K562 (cell line): ENCODE measurements at regions not wholly inside any gene's neighbourhood (a gene's known extent, or its start where the extent isn't known, plus 50 kb on each side); places are given as distances from the start of the nearest gene placed in this dataset.

Experiments
- BRCA1 ChIP-seq, 2 experiments: fragments of 450-650 bp in 1 of 2; sonication (generic) in 1 of 2; formaldehyde crosslinking in 1 of 2; IDR thresholded peaks; 2 replicates each; pipeline versions ENCODE4 v1.5.0 to v1.6.1; 2017 to 2020; ENCODE audit warnings: mild to moderate bottlenecking in 1 of 2, missing genetic modification reagents in 1 of 2
- CHCHD3 ChIP-seq: fragments of 250-450 bp; sonication (Bioruptor Pico); IDR thresholded peaks from 2 replicates; pipeline ENCODE4 v2.1.2; 2022; ENCODE audit warnings: mild to moderate bottlenecking
- FOSL1 ChIP-seq: fragments of 200-800 bp; sonication (Bioruptor generic); conservative IDR thresholded peaks from 2 replicates; pipeline ENCODE4 v1.6.1; 2016; ENCODE audit warnings: missing genetic modification characterization, missing compliant biosample characterization
- MECOM ChIP-seq: fragments of 250-450 bp; sonication (Bioruptor Pico); IDR thresholded peaks from 2 replicates; pipeline ENCODE4 v1.8.0; 2022; ENCODE audit warnings: inconsistent platforms
- SIN3B ChIP-seq: fragments of 450-650 bp; IDR thresholded peaks from 2 replicates; pipeline ENCODE4 v1.6.1; 2017; ENCODE audit warnings: low read depth, mild to moderate bottlenecking, moderate library complexity
- THRAP3 ChIP-seq: fragments of 450-650 bp; IDR thresholded peaks from 2 replicates; pipeline ENCODE4 v1.6.1; 2016; ENCODE audit warnings: mild to moderate bottlenecking, inconsistent platforms, borderline replicate concordance
- ZBTB40 ChIP-seq, 2 experiments: fragments of 450-650 bp in 1 of 2; sonication (generic) in 1 of 2; formaldehyde crosslinking in 1 of 2; IDR thresholded peaks; 2 replicates each; pipeline versions ENCODE4 v1.7.1 to v1.9.0; 2016 to 2022; ENCODE audit warnings: inconsistent platforms in 1 of 2, mild to moderate bottlenecking in 1 of 2, missing genetic modification reagents in 1 of 2
- ZNF174 ChIP-seq: fragments of 250-450 bp; sonication (Bioruptor Pico); IDR thresholded peaks from 2 replicates; pipeline ENCODE4 v1.4.0; 2020; ENCODE audit warnings: mild to moderate bottlenecking
- ZNF431 ChIP-seq: sonication (generic); formaldehyde crosslinking; IDR thresholded peaks from 2 replicates; pipeline ENCODE4 v1.8.0; 2022; ENCODE audit warnings: mild to moderate bottlenecking, missing genetic modification reagents
- ZNF436 ChIP-seq: fragments of 250-450, 450-650 bp; sonication (Bioruptor Pico); formaldehyde crosslinking; IDR thresholded peaks from 2 replicates; pipeline ENCODE4 v1.7.0; 2020; ENCODE audit warnings: mild to moderate bottlenecking
- ZNF445 ChIP-seq: fragments of 250-450 bp; sonication (Bioruptor Pico); IDR thresholded peaks from 2 replicates; pipeline ENCODE4 v1.4.0; 2020; ENCODE audit warnings: low read depth, mild to moderate bottlenecking, moderate library complexity
- ZNF589 ChIP-seq: fragments of 200-800 bp; sonication (Bioruptor generic); IDR thresholded peaks from 2 replicates; pipeline ENCODE4 v1.6.1; 2016; ENCODE audit warnings: low read depth, missing genetic modification characterization, missing compliant biosample characterization
- ZNF609 ChIP-seq: sonication (generic); formaldehyde crosslinking; IDR thresholded peaks from 2 replicates; pipeline ENCODE4 v1.8.1; 2023; ENCODE audit warnings: missing genetic modification reagents, mild to moderate bottlenecking, borderline replicate concordance
- ZNF766 ChIP-seq: fragments of 200-800 bp; sonication (Bioruptor generic); conservative IDR thresholded peaks from 2 replicates; pipeline ENCODE4 v1.6.1; 2016; ENCODE audit warnings: missing genetic modification characterization, missing compliant biosample characterization

GRCh38 chr6:26251354-26252076, 113.5 kb upstream of the BTN3A2 start (continued):
- TF ChIP-seq BRCA1 (IDR thresholded peaks at IDR 0.05) (no peak), BRCA1 (CRISPR knock-in tag; IDR thresholded peaks at IDR 0.05) (no peak), ZNF589 (no peak), ZNF445 (no peak), ZNF609 (CRISPR knock-in tag) (no peak), CHCHD3 (CRISPR knock-in tag) (no peak), SIN3B (no peak), FOSL1 (tag) (no peak), ZNF436 (CRISPR knock-in tag) (no peak), ZBTB40 (IDR thresholded peaks at IDR 0.05) (no peak), ZBTB40 (CRISPR knock-in tag; IDR thresholded peaks at IDR 0.05) (no peak), THRAP3 (no peak), ZNF431 (CRISPR knock-in tag) (no peak), MECOM (CRISPR knock-in tag) (no peak), ZNF766 (CRISPR knock-in tag) (no peak), ZNF174 (CRISPR knock-in tag) (no peak)
